ENCODE measurements at regions not wholly inside any gene's neighbourhood (a gene's known extent, or its start where the extent isn't known, plus 50 kb on each side); places are given as distances from the start of the nearest gene placed in this dataset.

GRCh38 chr2:60125611-60126426 lies 427.6 kb downstream of the BCL11A start:
- intact Hi-C loops (cut with DNase I): no loop called here
- DNase-seq: no peak
- TF ChIP-seq, protein P1, sequence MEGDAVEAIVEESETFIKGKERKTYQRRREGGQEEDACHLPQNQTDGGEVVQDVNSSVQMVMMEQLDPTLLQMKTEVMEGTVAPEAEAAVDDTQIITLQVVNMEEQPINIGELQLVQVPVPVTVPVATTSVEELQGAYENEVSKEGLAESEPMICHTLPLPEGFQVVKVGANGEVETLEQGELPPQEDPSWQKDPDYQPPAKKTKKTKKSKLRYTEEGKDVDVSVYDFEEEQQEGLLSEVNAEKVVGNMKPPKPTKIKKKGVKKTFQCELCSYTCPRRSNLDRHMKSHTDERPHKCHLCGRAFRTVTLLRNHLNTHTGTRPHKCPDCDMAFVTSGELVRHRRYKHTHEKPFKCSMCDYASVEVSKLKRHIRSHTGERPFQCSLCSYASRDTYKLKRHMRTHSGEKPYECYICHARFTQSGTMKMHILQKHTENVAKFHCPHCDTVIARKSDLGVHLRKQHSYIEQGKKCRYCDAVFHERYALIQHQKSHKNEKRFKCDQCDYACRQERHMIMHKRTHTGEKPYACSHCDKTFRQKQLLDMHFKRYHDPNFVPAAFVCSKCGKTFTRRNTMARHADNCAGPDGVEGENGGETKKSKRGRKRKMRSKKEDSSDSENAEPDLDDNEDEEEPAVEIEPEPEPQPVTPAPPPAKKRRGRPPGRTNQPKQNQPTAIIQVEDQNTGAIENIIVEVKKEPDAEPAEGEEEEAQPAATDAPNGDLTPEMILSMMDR (IDR thresholded peaks at IDR 0.05): no peak
- TF ChIP-seq EP300 (IDR thresholded peaks at IDR 0.05) (no peak), POLR2A (IDR thresholded peaks at IDR 0.05) (no peak)
- H3K36me3 ChIP-seq: no peaks in the 10 kb centered on the region
- no peak overlapping the region for H3K4me3 ChIP-seq
- no peaks in the 10 kb centered on the region for H3K27me3 ChIP-seq
- no peaks in the 10 kb centered on the region for H3K9me3 ChIP-seq
- H3K27ac ChIP-seq: no peak overlapping the region
- 33 to 37% (median 35%) methylated on average over 8 of the region's 8 CpGs for WGBS, 3 donors
- no peaks in the 10 kb centered on the region for H3K4me1 ChIP-seq (ENCODE audit: insufficient read depth)

- Histone ChIP-seq H3K4me3 (no peak overlapping the region), H3K27me3 (no peaks in the 10 kb centered on the region), H3K4me1 (ENCODE audit: insufficient read depth) (no peaks in the 10 kb centered on the region), H3K36me3 (no peaks in the 10 kb centered on the region), H3K27ac (no peak overlapping the region), H3K9me3 (no peaks in the 10 kb centered on the region)
- WGBS, 3 donors: 66 to 69% (median 69%) methylated on average over 2 of the region's 2 CpGs
- no peak for TF ChIP-seq POLR2A (IDR thresholded peaks at IDR 0.05)
- TF ChIP-seq, protein P1 (IDR thresholded peaks at IDR 0.05): no peak
- TF ChIP-seq EP300 (IDR thresholded peaks at IDR 0.05): no peak
- intact Hi-C loops (cut with DNase I): no loop called here
- DNase-seq: no peak
Observed at GRCh38 chr2:60119778-60120177, 433.7 kb downstream of the BCL11A start.

- WGBS, 3 donors: 83 to 93% (median 93%) methylated on average over 1 of the region's 1 CpG
- Histone ChIP-seq H3K27me3 (no peaks in the 10 kb centered on the region), H3K4me3 (no peak overlapping the region), H3K36me3 (no peaks in the 10 kb centered on the region), H3K4me1 (ENCODE audit: insufficient read depth) (no peaks in the 10 kb centered on the region), H3K9me3 (no peaks in the 10 kb centered on the region), H3K27ac (no peak overlapping the region)
- intact Hi-C loops (cut with DNase I): no loop called here
- no peak for DNase-seq
- TF ChIP-seq, protein P1 (IDR thresholded peaks at IDR 0.05): no peak
- no peak for TF ChIP-seq EP300 (IDR thresholded peaks at IDR 0.05)
- no peak for TF ChIP-seq POLR2A (IDR thresholded peaks at IDR 0.05)
Observed at GRCh38 chr2:60118917-60119316, 434.5 kb downstream of the BCL11A start.

DNA sequence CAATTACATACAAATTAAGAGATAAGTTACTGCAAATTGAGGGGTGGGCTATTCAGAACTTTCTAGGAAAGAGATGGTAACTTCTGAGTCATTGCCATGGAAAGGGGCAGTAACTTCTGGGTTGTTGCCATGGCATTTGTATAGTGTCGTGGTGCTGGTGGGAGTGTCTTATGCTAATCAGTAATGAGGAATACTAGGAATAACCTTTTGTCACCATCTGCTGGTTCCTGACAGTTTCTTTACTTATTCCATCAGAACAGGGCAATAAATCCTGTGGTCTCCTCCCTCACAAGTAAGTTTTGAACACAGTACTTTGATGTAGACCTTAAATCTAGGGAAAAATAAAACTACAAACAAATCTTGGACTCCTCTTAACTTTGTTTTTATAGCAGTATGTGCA lies 435.4 kb downstream of the BCL11A start:
- H3K27me3 ChIP-seq: no peaks in the 10 kb centered on the region
- H3K4me1 ChIP-seq (ENCODE audit: insufficient read depth): no peaks in the 10 kb centered on the region
- no peaks in the 10 kb centered on the region for H3K36me3 ChIP-seq
- no peaks in the 10 kb centered on the region for H3K9me3 ChIP-seq
- intact Hi-C loops (cut with DNase I): no loop called here
- WGBS, 3 donors: 58 to 68% (median 59%) methylated on average over 1 of the region's 1 CpG
- TF ChIP-seq, protein P1 (IDR thresholded peaks at IDR 0.05): no peak
- TF ChIP-seq POLR2A (IDR thresholded peaks at IDR 0.05) (no peak), EP300 (IDR thresholded peaks at IDR 0.05) (no peak)
- no peak for DNase-seq
- no peak overlapping the region for H3K27ac ChIP-seq
- no peak overlapping the region for H3K4me3 ChIP-seq
